Amygdala (tissue), 56 donors: ENCODE measurements at regions not wholly inside any gene's neighbourhood (a gene's known extent, or its start where the extent isn't known, plus 50 kb on each side); places are given as distances from the start of the nearest gene placed in this dataset.
A peak's percentile ranks its signal among the peaks of the same experiment; 100 is the strongest.
"Not testable (repeated sequence)": the region's sequence is repeated elsewhere in the genome, so short reads cannot be mapped to it uniquely, and the experiment has no call there.

Source experiments
- DNase-seq, 56 donors: peaks; one replicate each; lab custom pipeline; 2025; lab: John Stamatoyannopoulos, UW

DNA sequence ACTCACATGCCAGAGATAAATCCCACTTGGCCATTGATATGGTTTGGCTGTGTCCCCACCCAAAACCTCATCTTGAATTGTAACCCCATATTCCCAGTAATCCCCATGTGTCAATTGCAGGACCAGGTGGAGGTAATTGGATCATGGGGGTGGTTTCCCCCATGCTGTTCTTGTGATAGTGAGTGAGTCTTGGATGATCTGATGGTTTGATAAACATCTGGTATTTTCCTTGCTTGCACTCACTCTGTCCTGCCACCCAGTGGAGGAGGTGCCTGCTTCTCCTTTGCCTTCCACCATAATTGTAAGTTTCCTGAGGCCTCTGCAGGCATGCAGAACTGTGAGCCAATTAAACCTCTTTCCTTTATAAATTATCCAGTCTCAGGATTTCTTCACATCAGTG, 50.4 kb upstream of the B3GAT2 start:
- DNase-seq, result not testable (repeated sequence)

DNA sequence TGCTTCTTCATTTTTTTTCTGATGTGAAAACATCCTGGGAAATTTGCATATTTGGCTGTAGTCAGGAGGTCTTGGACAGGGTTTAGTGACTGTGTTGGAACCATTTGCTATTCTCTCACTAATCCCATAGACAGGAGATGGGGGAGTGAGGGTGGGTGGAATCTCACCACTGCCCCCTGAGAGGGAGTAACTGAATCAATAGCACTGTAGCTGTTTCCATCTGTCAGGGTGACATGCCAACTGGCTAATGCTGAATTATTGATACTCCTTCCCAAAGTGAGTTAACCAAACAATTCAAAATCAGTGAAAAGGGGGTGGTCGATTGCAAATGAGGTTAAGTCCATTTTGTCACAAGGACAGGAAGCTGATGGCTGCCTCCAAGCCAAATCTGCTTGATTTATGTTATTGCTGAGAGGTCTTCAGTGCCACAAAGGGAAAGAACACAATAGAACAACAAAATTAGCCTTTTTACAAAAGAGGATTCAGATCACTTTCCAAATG, 55.1 kb upstream of the B3GAT2 start:
- no peak for DNase-seq

DNA sequence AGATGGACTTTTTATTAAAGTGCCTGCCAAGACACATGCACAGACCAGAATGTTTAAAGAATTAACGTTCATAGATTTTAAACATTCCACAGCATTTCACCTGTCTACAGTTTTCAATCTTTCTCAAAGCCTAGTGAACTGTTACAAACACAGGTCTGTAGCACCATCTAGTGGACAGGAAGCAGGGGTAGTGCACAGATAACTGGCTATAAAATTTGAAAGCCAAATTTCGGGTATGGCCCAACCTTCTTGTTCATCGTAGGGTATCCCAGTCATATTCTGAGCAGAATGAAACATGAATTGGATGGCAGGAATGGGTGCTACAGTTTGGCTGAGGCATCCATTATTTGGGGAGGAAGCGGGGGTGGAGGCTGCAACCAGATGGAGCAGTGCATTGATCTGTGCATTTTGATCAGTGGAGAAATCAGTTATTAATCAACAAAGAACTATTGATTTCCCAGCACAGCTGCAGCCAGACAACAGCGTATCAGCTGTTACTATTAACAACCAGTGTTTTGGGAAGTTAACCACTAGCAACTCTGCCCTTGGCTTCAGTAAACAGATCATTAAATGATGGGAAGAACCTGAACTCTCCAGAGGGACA, 56.1 kb upstream of the B3GAT2 start:
- peak in 8 of 56 donors; percentile 5 to 57 (median 20) for DNase-seq

DNA sequence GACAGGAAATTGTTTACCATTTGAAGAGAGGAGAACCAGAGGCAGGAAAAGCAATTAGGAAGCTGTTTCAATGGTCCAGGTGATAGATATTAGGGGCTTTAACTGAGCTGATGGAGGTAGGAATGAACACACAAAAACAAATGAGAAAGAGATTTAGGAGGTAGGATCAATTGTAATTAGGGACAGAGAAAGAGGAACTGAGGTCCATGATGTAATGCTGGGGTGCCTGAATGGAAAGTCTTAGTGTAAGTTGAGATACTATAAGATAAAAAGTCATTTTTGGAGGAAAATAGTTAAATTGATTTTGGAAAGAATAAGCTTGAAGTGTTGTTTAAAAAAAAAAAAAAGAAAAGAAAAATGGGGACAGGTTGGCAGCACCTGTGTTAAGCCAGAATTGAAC, 58.5 kb upstream of the B3GAT2 start:
- no peak for DNase-seq

DNA sequence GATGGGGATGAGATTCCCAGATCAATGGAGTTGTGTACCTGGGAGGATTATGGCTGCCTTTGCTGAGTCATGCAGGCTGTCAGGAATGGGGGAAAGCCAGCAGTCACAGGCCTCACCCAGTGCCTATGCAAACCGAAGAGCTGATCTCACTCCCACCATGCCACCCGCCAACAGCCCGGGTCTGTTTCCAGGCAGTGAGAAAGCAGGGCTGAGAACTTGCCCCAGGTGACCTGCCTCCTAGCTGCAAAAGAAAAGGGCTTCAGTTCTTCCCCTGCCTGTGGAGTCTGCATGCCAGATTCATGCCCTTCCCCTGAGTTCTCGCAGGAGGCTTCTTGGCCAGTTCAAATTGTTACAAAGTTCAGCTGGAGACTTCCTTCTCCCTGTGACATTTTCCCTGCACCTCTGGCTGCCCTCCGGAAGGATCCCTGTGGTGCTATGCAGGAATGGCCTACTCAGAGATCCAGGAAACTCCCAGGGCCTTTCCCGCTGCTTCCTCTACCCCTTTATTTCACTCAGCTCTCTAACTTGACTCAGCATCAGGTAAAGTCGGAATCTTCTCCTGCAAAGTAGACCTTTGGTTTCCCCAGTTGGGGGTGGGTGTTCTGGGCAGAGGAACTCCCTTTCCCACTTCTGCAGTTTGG, 71.5 kb upstream of the B3GAT2 start:
- peak in 22 of 56 donors; percentile 10 to 73 (median 34) for DNase-seq

DNA sequence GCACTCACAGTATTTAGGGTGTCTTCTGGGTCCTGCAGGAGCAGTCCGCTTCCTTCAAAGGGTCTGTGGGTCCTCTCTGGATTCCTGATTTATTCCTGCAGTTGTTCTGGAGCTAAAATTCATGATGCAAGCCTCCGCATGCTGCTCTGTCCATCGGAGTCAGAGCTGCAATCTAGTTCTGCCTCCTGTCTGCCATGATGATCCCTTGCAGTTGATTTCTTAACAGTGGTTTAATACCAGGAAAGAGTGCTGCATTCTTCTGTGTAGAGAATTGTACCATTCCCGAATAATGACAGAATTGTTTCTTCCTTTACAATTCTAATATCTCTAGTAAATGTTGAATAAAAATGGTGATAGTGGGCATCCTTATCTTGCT, 72.0 kb upstream of the B3GAT2 start:
- no peak for DNase-seq

- no peak for DNase-seq
Observed at GRCh38 chr6:71029555-71029954, 72.7 kb upstream of the B3GAT2 start.

GRCh38 chr6:71031912-71032311, 75.1 kb upstream of the B3GAT2 start:
- no peak for DNase-seq

DNA sequence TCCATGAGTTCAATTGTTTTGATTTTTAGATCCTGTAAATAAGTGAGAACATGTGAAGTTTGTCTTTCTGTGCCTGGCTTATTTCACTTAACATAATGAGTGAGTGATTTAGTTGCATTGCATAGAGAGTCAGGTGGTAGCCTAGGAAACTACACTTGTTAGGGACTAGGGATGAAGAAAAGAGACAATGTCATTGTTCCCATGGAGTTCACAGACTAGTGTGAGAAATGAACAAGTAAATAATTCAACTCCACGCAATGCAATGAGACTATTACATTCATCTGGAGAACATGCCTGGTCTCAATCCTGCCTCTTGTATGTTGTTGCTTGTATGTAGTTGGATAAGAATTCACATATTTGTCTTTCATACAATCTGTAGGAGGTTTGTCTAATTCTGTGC, 76.3 kb upstream of the B3GAT2 start:
- DNase-seq, result no peak

DNA sequence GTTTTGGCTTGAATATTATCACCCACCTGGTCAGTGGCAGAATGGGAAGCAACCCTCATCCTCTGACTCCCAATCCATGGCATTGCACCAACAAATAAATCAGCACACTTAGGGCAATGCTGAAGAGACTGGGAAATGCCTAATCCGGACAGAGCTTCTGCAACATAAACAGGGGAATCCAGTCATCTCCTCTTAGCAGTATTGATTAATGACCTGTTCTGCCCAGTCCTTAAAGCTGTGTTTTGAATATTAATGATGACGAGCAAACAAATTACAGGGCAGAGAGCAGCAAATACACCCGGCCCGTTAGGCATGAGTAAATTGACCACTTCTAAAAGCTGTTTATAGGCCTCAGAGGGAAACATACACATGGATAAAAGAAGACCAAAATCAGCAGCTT, 77.0 kb upstream of the B3GAT2 start:
- DNase-seq, result no peak

- peak in 7 of 56 donors; percentile 8 to 65 (median 21) for DNase-seq
Observed at GRCh38 chr6:71034563-71035345, 77.9 kb upstream of the B3GAT2 start.

DNA sequence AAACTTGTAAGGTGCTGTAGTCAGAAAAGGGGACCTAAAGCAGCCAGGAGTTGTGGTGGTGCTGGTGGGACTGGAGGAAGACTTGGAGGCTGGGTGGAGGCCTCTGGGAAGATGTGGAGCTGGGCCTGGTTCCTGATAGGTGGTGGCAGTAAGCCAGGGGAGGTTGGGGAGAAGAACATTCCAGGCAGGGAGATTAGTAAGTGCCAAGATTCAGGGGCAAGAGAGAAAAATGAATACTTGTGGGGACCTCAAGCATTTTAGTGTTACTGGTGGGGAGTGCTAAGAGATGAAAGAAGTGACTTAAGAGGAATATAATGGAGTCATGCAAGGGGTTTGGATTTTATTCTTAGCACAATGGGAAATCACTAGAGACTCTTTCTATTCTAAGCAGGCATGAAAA, 79.0 kb upstream of the B3GAT2 start:
- DNase-seq, result no peak

DNA sequence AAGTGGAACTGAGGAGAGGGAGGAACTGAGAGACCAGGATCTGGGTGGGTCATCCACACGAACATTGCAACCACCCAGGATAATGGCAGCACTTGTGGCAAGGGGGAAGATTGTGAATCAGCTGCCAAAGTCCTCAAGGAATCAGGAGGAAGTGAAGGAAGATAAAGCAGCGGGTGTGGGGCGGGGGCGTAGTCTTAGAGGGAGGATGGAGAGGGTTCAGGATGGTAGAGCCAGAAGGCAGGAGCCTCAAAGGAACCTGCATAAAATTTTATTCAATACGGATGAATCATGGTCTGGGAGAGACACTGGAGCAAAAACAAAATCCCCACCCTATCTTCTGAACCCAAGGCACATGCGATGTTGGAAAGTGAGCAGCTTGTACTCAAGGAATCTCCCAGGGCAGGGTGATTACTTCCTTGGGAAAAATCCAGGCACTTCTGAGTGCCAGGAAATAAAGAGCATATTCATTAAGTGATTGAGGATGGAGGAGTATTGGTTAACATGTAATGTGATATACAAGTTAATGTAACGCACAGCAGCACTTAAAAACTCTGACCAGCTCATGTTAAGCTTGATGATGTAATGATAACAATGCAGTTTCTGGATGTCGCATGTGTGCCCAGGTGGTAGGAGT, 82.0 kb upstream of the B3GAT2 start:
- no peak for DNase-seq

DNA sequence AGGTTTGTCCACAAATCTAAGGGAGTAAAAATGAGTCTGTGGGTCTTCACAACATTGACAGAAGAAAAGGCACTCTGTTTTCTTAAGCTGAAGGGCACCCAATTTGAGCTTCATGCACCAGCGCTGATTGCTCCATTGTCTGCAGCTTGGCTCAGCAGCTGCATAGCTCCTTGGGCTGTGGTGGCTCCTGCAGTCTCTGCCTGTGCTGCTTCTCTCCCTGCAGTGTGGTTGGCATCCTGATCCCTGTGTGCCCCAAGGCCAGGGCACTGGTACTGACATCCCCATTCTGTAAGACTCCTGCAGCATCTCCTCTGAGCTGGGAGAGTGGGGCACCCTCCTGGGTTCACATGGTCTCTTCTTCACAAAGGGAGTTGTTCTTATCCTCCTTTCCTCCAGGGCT, 83.2 kb upstream of the B3GAT2 start:
- DNase-seq, result peak in 2 of 56 donors; percentile 6 to 20

DNA sequence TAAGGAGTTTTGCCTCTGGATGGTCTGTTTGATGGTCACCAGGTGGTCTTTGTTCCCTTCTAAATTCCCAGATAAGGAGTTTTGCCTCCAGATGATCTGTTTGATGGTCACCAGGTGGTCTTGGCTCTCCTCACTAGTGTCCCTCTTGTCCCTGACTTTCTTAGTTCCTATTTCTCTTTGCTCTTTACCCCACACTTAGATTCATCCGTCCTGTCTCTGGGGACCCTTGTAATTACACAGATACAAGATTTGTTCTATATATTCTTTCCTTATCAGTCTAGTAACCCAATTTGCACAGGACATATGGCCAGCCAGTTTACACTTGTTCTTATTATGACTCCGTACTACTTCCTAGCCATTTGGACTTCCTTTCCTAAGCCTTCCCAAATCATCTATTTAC, 84.0 kb upstream of the B3GAT2 start:
- no peak for DNase-seq

- DNase-seq, result no peak
Observed at GRCh38 chr6:71043902-71044301, 87.0 kb upstream of the B3GAT2 start.

GRCh38 chr6:71044753-71045152, 87.9 kb upstream of the B3GAT2 start:
- no peak for DNase-seq

- no peak for DNase-seq
Observed at GRCh38 chr6:71045296-71045695, 88.4 kb upstream of the B3GAT2 start.

- no peak for DNase-seq
Observed at GRCh38 chr6:71047417-71047816, 90.6 kb upstream of the B3GAT2 start.

DNA sequence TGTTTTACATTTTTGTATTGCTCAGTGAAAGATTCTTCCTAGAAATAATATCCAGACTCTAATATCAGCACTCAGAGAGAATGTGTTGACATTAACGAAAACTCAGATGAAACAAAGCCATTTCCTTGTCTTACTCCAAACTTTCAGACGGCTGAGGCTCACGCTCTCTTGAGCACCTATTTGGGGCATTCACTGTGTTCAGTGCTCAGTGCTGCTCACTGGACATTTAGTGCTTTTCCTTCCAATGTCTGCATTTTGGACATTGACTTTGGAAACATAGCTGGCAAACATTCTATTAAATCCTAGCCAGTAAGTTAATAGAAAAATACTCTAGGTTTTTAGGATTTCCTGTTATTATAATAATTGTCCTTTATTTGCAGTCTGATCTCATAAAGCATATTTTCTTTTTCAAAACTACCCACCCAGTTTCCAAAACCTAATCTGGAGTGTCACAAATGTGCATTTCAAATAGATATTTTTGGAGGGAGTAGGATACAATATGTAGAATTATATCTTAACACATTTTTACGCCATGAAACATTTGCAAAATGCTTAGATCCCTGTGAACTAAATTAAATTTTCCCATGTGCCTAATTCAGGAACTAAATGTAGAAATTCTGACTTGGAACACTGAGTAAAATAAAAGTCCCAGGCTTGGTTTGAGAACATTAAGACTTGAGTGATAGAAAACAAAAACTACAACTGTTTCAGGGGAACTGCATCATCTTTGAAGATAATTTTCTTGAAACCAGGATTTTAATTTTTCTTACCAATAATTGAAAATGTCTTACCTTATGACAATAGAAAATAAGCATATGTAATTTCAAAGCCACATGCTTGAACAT, 91.7 kb upstream of the B3GAT2 start:
- no peak for DNase-seq
